ENCODE measurements at regions not wholly inside any gene's neighbourhood (a gene's known extent, or its start where the extent isn't known, plus 50 kb on each side); places are given as distances from the start of the nearest gene placed in this dataset.

DNA sequence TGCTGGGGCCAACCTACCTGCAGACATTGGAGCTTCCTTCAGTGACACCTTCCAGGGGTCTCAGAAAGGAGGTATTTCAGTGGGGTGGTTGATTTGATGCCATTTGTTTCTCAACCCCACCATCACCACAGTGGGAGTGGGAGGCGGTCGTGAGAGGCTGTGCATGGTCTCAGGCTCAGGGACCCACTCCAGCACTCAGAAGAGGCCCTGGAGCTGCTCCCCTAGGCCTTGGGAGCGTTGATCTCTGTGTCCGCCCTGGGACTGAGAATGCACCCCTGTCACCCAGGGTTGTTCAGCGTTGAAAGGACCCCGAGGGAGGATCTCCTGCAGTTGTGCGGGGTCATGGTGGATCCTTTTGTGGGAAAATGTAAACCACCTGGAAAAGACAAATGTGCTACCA is 410.6 kb downstream of the GLRX3 start:
- DNase-seq (ENCODE audit: low spot score): no peak

More for the DNA sequence above, 410.6 kb downstream of the GLRX3 start:
- Histone ChIP-seq H4K20me1 (replicated peaks; ENCODE audit: insufficient read depth) (no peaks in the 10 kb centered on the region), H3K79me2 (replicated peaks; ENCODE audit: insufficient read depth) (no peaks in the 10 kb centered on the region), H3K27me3 (ENCODE audit: insufficient read depth) (no peaks in the 10 kb centered on the region), H3K4me1 (ENCODE audit: insufficient read depth) (no peaks in the 10 kb centered on the region), H3K9me2 (ENCODE audit: insufficient read depth) (no peaks in the 10 kb centered on the region), H3K4me2 (no peak overlapping the region), H3K27ac (ENCODE audit: low read depth) (no peak overlapping the region), H3K4me3 (no peak overlapping the region), H3K36me3 (ENCODE audit: insufficient read depth) (no peaks in the 10 kb centered on the region), H3F3A (replicated peaks; ENCODE audit: low read depth) (no peaks in the 10 kb centered on the region), H2AFZ (no peak overlapping the region)
- Mint-ChIP-seq H3K36me3 (ENCODE audit: low read depth) (peaks cover 54% of the 10 kb centered on the region), H3K27ac (no peak overlapping the region), H3K4me3 (no peak overlapping the region), H3K4me1 (no peaks in the 10 kb centered on the region), H3K27me3 (ENCODE audit: insufficient read depth, low read depth, poor library complexity) (peaks cover under 1% of the 10 kb centered on the region), H3K9me3 (peaks cover 99% of the 10 kb centered on the region)
- TF ChIP-seq NANOG (IDR thresholded peaks at IDR 0.05; ENCODE audit: borderline replicate concordance) (no peak), EZH2 (IDR thresholded peaks at IDR 0.05; ENCODE audit: low read depth, unreplicated experiment) (no peak), CREB1 (CRISPR knock-in tag; IDR thresholded peaks at IDR 0.05; ENCODE audit: low read depth) (no peak), ZNF114 (CRISPR knock-in tag; IDR thresholded peaks at IDR 0.05) (no peak), ETS1 (IDR thresholded peaks at IDR 0.05) (no peak), EZH2phosphoT487 (IDR thresholded peaks at IDR 0.05; ENCODE audit: unreplicated experiment) (no peak), STAT1 (IDR thresholded peaks at IDR 0.05; ENCODE audit: unreplicated experiment) (no peak), CTCF (conservative IDR thresholded peaks at IDR 0.05; ENCODE audit: low read depth in 2 of 2) (no peak), POLR2AphosphoS5 (IDR thresholded peaks at IDR 0.05; ENCODE audit: low read depth) (no peak), ZNF331 (CRISPR knock-in tag; IDR thresholded peaks at IDR 0.05; ENCODE audit: low read depth) (no peak), JUNB (IDR thresholded peaks at IDR 0.05; ENCODE audit: unreplicated experiment) (no peak)
- TF ChIP-seq, protein P1, sequence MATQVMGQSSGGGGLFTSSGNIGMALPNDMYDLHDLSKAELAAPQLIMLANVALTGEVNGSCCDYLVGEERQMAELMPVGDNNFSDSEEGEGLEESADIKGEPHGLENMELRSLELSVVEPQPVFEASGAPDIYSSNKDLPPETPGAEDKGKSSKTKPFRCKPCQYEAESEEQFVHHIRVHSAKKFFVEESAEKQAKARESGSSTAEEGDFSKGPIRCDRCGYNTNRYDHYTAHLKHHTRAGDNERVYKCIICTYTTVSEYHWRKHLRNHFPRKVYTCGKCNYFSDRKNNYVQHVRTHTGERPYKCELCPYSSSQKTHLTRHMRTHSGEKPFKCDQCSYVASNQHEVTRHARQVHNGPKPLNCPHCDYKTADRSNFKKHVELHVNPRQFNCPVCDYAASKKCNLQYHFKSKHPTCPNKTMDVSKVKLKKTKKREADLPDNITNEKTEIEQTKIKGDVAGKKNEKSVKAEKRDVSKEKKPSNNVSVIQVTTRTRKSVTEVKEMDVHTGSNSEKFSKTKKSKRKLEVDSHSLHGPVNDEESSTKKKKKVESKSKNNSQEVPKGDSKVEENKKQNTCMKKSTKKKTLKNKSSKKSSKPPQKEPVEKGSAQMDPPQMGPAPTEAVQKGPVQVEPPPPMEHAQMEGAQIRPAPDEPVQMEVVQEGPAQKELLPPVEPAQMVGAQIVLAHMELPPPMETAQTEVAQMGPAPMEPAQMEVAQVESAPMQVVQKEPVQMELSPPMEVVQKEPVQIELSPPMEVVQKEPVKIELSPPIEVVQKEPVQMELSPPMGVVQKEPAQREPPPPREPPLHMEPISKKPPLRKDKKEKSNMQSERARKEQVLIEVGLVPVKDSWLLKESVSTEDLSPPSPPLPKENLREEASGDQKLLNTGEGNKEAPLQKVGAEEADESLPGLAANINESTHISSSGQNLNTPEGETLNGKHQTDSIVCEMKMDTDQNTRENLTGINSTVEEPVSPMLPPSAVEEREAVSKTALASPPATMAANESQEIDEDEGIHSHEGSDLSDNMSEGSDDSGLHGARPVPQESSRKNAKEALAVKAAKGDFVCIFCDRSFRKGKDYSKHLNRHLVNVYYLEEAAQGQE (IDR thresholded peaks at IDR 0.05; ENCODE audit: unreplicated experiment): no peak
- TF ChIP-seq, protein P2, sequence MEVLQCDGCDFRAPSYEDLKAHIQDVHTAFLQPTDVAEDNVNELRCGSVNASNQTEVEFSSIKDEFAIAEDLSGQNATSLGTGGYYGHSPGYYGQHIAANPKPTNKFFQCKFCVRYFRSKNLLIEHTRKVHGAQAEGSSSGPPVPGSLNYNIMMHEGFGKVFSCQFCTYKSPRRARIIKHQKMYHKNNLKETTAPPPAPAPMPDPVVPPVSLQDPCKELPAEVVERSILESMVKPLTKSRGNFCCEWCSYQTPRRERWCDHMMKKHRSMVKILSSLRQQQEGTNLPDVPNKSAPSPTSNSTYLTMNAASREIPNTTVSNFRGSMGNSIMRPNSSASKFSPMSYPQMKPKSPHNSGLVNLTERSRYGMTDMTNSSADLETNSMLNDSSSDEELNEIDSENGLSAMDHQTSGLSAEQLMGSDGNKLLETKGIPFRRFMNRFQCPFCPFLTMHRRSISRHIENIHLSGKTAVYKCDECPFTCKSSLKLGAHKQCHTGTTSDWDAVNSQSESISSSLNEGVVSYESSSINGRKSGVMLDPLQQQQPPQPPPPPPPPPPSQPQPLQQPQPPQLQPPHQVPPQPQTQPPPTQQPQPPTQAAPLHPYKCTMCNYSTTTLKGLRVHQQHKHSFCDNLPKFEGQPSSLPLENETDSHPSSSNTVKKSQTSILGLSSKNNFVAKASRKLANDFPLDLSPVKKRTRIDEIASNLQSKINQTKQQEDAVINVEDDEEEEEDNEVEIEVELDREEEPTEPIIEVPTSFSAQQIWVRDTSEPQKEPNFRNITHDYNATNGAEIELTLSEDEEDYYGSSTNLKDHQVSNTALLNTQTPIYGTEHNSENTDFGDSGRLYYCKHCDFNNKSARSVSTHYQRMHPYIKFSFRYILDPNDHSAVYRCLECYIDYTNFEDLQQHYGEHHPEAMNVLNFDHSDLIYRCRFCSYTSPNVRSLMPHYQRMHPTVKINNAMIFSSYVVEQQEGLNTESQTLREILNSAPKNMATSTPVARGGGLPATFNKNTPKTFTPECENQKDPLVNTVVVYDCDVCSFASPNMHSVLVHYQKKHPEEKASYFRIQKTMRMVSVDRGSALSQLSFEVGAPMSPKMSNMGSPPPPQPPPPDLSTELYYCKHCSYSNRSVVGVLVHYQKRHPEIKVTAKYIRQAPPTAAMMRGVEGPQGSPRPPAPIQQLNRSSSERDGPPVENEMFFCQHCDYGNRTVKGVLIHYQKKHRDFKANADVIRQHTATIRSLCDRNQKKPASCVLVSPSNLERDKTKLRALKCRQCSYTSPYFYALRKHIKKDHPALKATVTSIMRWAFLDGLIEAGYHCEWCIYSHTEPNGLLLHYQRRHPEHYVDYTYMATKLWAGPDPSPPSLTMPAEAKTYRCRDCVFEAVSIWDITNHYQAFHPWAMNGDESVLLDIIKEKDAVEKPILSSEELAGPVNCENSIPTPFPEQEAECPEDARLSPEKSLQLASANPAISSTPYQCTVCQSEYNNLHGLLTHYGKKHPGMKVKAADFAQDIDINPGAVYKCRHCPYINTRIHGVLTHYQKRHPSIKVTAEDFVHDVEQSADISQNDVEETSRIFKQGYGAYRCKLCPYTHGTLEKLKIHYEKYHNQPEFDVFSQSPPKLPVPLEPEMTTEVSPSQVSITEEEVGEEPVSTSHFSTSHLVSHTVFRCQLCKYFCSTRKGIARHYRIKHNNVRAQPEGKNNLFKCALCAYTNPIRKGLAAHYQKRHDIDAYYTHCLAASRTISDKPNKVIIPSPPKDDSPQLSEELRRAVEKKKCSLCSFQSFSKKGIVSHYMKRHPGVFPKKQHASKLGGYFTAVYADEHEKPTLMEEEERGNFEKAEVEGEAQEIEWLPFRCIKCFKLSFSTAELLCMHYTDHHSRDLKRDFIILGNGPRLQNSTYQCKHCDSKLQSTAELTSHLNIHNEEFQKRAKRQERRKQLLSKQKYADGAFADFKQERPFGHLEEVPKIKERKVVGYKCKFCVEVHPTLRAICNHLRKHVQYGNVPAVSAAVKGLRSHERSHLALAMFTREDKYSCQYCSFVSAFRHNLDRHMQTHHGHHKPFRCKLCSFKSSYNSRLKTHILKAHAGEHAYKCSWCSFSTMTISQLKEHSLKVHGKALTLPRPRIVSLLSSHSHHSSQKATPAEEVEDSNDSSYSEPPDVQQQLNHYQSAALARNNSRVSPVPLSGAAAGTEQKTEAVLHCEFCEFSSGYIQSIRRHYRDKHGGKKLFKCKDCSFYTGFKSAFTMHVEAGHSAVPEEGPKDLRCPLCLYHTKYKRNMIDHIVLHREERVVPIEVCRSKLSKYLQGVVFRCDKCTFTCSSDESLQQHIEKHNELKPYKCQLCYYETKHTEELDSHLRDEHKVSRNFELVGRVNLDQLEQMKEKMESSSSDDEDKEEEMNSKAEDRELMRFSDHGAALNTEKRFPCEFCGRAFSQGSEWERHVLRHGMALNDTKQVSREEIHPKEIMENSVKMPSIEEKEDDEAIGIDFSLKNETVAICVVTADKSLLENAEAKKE (CRISPR knock-in tag; IDR thresholded peaks at IDR 0.05): no peak
- no peak for ATAC-seq

Measured in GM23338 (cell line).